HG02798 (cell line): ENCODE measurements at regions not wholly inside any gene's neighbourhood (a gene's known extent, or its start where the extent isn't known, plus 50 kb on each side); places are given as distances from the start of the nearest gene placed in this dataset.
"Not testable (repeated sequence)": the region's sequence is repeated elsewhere in the genome, so short reads cannot be mapped to it uniquely, and the experiment has no call there.

ENCODE experiments used
- ATAC-seq: cut with Tn5 transposase; IDR thresholded peaks from one replicate; pipeline ENCODE4 v1.9.1; 2021; ENCODE audit warnings: mild to moderate bottlenecking; ENCODE audit not compliant: unreplicated experiment, poor library complexity

GRCh38 chr4:123200051-123200940, 196.3 kb upstream of the SPRY1 start:
- no peak for ATAC-seq

- ATAC-seq, result no peak
Observed at GRCh38 chr4:123204737-123205136, 191.9 kb upstream of the SPRY1 start.

DNA sequence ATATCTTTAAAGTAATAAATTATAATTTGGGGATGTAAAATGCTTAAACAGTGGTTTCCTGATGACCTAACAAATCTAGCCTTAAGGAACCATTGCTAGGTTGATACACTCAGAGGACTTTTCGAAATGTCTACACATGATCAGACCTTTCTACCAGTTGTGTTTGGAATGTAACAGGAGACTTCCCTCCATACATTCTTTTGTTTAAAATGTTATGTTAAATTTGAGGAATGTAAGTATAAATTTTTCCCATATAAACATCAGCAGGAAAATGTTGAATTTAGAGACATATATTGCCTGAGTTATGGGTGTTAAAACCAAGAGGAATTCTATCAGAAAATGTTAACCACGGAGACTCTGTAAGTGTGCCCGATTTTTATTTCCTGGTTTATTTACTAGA, 190.6 kb upstream of the SPRY1 start:
- no peak for ATAC-seq

- ATAC-seq, result no peak
Observed at GRCh38 chr4:123209436-123209835, 187.2 kb upstream of the SPRY1 start.

- ATAC-seq, result no peak
Observed at GRCh38 chr4:123215536-123215935, 181.1 kb upstream of the SPRY1 start.

DNA sequence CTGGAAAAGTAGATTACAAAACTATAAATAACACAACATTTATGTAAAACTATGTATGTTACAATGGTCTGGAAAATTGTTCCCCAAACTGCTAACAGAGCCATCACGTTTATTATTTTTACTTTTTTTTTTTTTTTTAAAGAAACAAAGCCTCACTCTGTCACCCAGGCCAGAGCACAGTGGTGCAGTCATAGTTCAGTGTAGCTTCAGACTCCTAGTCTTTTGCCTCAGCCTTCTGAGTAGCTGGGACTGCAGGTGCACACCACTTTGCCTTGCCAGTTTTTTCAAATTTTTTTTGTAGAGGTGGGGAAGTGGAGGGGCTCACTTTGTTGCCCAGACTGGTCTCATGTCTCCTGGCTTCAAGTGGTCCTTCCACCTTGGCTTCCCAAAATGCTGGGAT, 180.1 kb upstream of the SPRY1 start:
- no peak for ATAC-seq

GRCh38 chr4:123216946-123217345, 179.6 kb upstream of the SPRY1 start:
- ATAC-seq, result no peak

DNA sequence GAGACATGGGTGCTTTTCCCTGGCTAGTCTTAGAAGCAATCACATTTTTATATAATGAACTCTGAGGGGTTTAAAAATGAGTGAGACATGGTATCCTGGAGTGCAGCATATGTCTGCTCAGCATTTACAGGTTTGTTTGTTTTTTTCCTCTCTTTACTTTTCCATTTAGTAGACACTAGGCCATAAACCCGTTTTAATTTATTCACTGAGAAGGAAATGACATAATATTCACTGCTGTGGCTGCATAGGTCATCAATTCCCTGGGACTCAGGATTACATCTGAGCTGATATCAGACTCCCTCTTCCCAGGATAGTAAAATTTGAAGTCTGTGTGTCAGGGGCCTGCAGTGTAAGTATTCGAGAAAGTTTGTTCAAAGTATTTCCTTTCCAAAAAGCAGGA, 178.9 kb upstream of the SPRY1 start:
- no peak for ATAC-seq

DNA sequence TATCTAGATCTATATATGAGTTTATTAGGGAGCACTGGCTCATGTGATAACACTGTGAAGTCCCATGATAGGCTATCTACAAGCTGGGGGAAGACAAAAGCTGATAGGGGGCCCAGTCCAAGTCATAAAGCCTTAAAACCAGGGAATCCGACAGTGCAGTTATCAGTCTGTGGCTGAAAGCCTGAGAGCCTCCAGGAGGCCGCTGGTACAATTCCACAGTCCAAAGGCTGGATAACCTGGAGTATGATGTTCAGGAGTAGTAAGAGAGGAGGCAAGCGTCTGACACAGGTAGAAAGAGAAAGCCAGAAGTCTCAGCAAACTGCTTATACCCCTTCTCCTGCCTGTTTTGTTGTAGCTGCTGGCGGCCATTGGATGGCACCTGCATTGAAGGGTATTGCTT, 177.6 kb upstream of the SPRY1 start:
- no peak for ATAC-seq

GRCh38 chr4:123229286-123229685, 167.3 kb upstream of the SPRY1 start:
- no peak for ATAC-seq

DNA sequence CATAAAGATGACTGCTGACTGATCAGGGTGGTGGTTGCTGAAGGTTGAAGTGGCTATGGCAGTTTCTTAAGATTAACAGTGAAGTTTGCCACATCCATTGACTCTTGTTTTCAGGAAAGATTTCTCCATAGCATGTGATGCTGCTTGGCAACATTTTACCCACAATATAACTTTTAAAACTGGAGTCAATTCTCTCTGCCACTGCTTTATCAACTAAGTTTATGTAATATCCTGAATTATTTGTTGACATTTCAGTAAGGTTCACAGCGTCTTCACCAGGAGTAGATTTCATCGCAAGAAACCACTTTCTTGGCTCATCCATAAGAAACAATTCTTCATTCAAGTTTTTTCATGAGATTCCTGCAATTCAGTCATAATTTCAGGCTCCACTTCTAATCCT, 166.5 kb upstream of the SPRY1 start:
- ATAC-seq, result no peak

- ATAC-seq, result no peak
Observed at GRCh38 chr4:123232439-123232838, 164.2 kb upstream of the SPRY1 start.

- ATAC-seq, result no peak
Observed at GRCh38 chr4:123233136-123233768, 163.3 kb upstream of the SPRY1 start.

- ATAC-seq, result no peak
Observed at GRCh38 chr4:123234955-123235354, 161.6 kb upstream of the SPRY1 start.

- ATAC-seq, result no peak
Observed at GRCh38 chr4:123235431-123235830, 161.2 kb upstream of the SPRY1 start.

GRCh38 chr4:123236606-123237005, 160.0 kb upstream of the SPRY1 start:
- no peak for ATAC-seq

- not testable (repeated sequence) for ATAC-seq
Observed at GRCh38 chr4:123240286-123240685, 156.3 kb upstream of the SPRY1 start.

DNA sequence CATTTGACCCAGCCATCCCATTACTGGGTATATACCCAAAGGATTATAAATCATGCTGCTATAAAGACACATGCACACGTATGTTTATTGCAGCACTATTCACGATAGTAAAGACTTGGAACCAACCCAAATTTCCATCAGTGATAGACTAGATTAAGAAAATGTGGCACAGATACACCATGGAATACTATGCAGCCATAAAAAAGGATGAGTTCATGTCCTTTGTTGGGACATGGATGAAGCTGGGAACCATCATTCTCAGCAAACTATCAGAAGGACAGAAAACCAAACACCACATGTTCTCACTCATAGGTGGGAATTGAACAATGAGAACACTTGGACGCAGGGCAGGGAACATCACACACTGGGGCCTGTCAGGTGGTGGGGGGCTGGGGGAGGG, 153.4 kb upstream of the SPRY1 start:
- ATAC-seq, result not testable (repeated sequence)

GRCh38 chr4:123244137-123244536, 152.5 kb upstream of the SPRY1 start:
- ATAC-seq, result no peak

DNA sequence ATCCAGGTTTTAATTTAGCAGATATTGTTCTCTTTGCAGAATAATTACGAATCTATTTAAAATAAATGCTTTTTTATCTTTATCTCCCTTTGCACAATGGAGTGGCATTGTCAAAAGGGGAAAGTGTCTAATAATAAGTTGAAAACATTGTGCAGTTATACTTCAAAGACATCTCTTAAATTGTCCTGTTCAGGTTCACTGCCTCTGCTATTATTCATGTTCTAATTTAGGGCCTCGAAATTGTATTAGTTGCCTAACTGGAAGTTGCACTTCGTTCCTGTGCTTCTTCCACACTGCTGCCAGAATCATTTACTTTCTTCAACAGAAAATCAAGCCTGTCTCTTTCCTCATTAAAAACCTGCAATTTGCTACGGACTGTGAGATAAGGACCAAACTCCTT, 150.5 kb upstream of the SPRY1 start:
- ATAC-seq, result no peak

DNA sequence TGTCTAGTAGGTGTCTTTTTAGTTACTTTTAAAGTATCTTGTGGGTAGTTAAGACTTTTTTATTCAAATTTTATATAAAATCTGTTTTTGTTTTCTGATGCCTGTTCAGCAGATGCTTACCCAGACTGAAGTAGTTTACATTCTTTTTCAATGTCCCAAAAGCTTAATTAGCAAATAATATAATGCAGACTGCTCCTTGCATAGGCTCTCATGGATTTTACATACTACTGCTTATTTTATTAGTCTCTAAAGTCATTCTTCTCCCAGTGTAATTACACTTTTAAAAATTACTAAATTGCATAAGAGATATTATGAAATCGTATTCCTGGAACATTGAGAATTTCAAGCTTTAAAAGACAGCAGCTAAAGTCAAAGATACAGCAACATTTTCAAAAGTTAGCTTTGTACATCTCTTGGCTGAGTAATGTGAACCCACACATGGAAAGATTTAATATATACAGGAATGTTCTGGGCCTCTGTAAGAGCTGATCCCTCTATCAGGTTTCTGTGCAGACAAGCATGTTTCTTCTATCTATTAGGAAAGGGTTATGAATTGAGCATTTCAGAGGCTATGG, 148.4 kb upstream of the SPRY1 start:
- no peak for ATAC-seq
